ENCODE measurements at regions not wholly inside any gene's neighbourhood (a gene's known extent, or its start where the extent isn't known, plus 50 kb on each side); places are given as distances from the start of the nearest gene placed in this dataset.

- TF ChIP-seq ZNF274 (IDR thresholded peaks at IDR 0.05; ENCODE audit: borderline replicate concordance, extremely low read depth, low read length) (no peak), CTCF (IDR thresholded peaks at IDR 0.05; ENCODE audit: control extremely low read depth in 1 of 3, insufficient read depth in 1 of 3, low read depth in 1 of 3, low read length in 3 of 3) (no peak), POLR2A (IDR thresholded peaks at IDR 0.05; ENCODE audit: control extremely low read depth in 1 of 2, low read depth in 2 of 2, low read length in 2 of 2) (no peak), EGR1 (IDR thresholded peaks at IDR 0.05; ENCODE audit: borderline replicate concordance, low read depth, low read length) (no peak), GABPA (IDR thresholded peaks at IDR 0.05; ENCODE audit: borderline replicate concordance, insufficient read depth, low read length) (no peak), EZH2 (IDR thresholded peaks at IDR 0.05; ENCODE audit: low read depth, low read length, severe bottlenecking) (no peak), GTF2F1 (IDR thresholded peaks at IDR 0.05; ENCODE audit: borderline replicate concordance, low read depth, low read length) (no peak)
Measured at GRCh38 chrX:95383778-95384177, 1300.9 kb upstream of the DIAPH2 start.

Data from H1 (cell line).